Islet precursor cell (in vitro differentiated cells): ENCODE measurements at regions not wholly inside any gene's neighbourhood (a gene's known extent, or its start where the extent isn't known, plus 50 kb on each side); places are given as distances from the start of the nearest gene placed in this dataset.

Source experiments
- DNase-seq: peaks from one replicate; pipeline ENCODE4 v3.0.0-alpha.2; 2018

- no peak for DNase-seq
These were observed 133.0 kb downstream of the ZDHHC21 start for GRCh38 chr9:14560194-14560593.

- no peak for DNase-seq
These were observed 138.3 kb downstream of the ZDHHC21 start for GRCh38 chr9:14554886-14555285.

GRCh38 chr9:14547245-14548060 is 145.8 kb downstream of the ZDHHC21 start:
- DNase-seq = peak; percentile 67

GRCh38 chr9:14546693-14547092 is 146.5 kb downstream of the ZDHHC21 start:
- no peak for DNase-seq

- DNase-seq = no peak
These were observed 151.2 kb downstream of the ZDHHC21 start for GRCh38 chr9:14542071-14542470.

GRCh38 chr9:14538526-14538925 is 154.7 kb downstream of the ZDHHC21 start:
- DNase-seq = peak; percentile 81

GRCh38 chr9:14535161-14535955 is 157.9 kb downstream of the ZDHHC21 start:
- no peak for DNase-seq

GRCh38 chr9:14533867-14534640 is 159.2 kb downstream of the ZDHHC21 start:
- DNase-seq = no peak

- DNase-seq = no peak
These were observed 160.6 kb downstream of the ZDHHC21 start for GRCh38 chr9:14532456-14533115.

- no peak for DNase-seq
These were observed 161.6 kb downstream of the ZDHHC21 start for GRCh38 chr9:14531341-14532269.

GRCh38 chr9:14530841-14531240 is 162.4 kb downstream of the ZDHHC21 start:
- DNase-seq = no peak

GRCh38 chr9:14530366-14530765 is 162.9 kb downstream of the ZDHHC21 start:
- no peak for DNase-seq

GRCh38 chr9:14529629-14530028 is 163.6 kb downstream of the ZDHHC21 start:
- no peak for DNase-seq

GRCh38 chr9:14529054-14529453 is 164.2 kb downstream of the ZDHHC21 start:
- DNase-seq = no peak

- no peak for DNase-seq
These were observed 166.7 kb downstream of the ZDHHC21 start for GRCh38 chr9:14526504-14526903.

- no peak for DNase-seq
These were observed 167.4 kb downstream of the ZDHHC21 start for GRCh38 chr9:14525856-14526255.

GRCh38 chr9:14524873-14525515 is 168.2 kb downstream of the ZDHHC21 start:
- no peak for DNase-seq

GRCh38 chr9:14523545-14523944 is 169.7 kb downstream of the ZDHHC21 start:
- DNase-seq = no peak

GRCh38 chr9:14522627-14523379 is 170.4 kb downstream of the ZDHHC21 start:
- DNase-seq = no peak

- DNase-seq = no peak
These were observed 172.9 kb downstream of the ZDHHC21 start for GRCh38 chr9:14520341-14520740.
